ENCODE measurements at regions not wholly inside any gene's neighbourhood (a gene's known extent, or its start where the extent isn't known, plus 50 kb on each side); places are given as distances from the start of the nearest gene placed in this dataset.
A peak's percentile ranks its signal among the peaks of the same experiment; 100 is the strongest.

GRCh38 chr13:89153941-89154340 is 1482.8 kb downstream of the SLITRK5 start:
- Histone ChIP-seq H3K4me1 (ENCODE audit: low read length) (no peaks in the 10 kb centered on the region), H3K9ac (ENCODE audit: low read length) (no peak overlapping the region), H4K20me1 (ENCODE audit: insufficient read depth, low read length) (no peaks in the 10 kb centered on the region), H2AFZ (ENCODE audit: low read depth, low read length) (no peak overlapping the region), H3K27ac (ENCODE audit: low read length) (no peak overlapping the region), H3K4me3 (ENCODE audit: low read length) (no peak overlapping the region), H3K36me3 (replicated peaks; ENCODE audit: low read depth, low read length) (no peaks in the 10 kb centered on the region), H3K4me2 (ENCODE audit: low read length) (no peak overlapping the region), H3K9me3 (ENCODE audit: insufficient read depth, low read length) (peaks cover 4% of the 10 kb centered on the region; the same call in 1 of the 2 replicates), H3K79me2 (ENCODE audit: low read length) (no peaks in the 10 kb centered on the region), H3K27me3 (ENCODE audit: low read depth, low read length) (no peaks in the 10 kb centered on the region)
- no peak for TF ChIP-seq CTCF (IDR thresholded peaks at IDR 0.05; ENCODE audit: low read depth, low read length)
- TF ChIP-seq EZH2phosphoT487 (IDR thresholded peaks at IDR 0.05; ENCODE audit: low read depth), result no peak

GRCh38 chr13:89163096-89163495 is 1491.9 kb downstream of the SLITRK5 start:
- Histone ChIP-seq H3K36me3 (replicated peaks; ENCODE audit: low read depth, low read length) (no peaks in the 10 kb centered on the region), H3K27ac (ENCODE audit: low read length) (no peak overlapping the region), H3K79me2 (ENCODE audit: low read length) (no peaks in the 10 kb centered on the region), H3K4me3 (ENCODE audit: low read length) (no peak overlapping the region), H3K9me3 (ENCODE audit: insufficient read depth, low read length) (no peaks in the 10 kb centered on the region), H4K20me1 (ENCODE audit: insufficient read depth, low read length) (no peaks in the 10 kb centered on the region), H3K27me3 (ENCODE audit: low read depth, low read length) (no peaks in the 10 kb centered on the region), H3K9ac (ENCODE audit: low read length) (no peak overlapping the region), H2AFZ (ENCODE audit: low read depth, low read length) (no peak overlapping the region), H3K4me1 (ENCODE audit: low read length) (no peaks in the 10 kb centered on the region), H3K4me2 (ENCODE audit: low read length) (no peak overlapping the region)
- TF ChIP-seq EZH2phosphoT487 (IDR thresholded peaks at IDR 0.05; ENCODE audit: low read depth), result no peak

GRCh38 chr13:89165685-89166084 is 1494.5 kb downstream of the SLITRK5 start:
- H3K36me3 ChIP-seq (replicated peaks; ENCODE audit: low read depth, low read length), result no peaks in the 10 kb centered on the region
- H3K27me3 ChIP-seq (ENCODE audit: low read depth, low read length), result no peaks in the 10 kb centered on the region
- TF ChIP-seq EZH2phosphoT487 (IDR thresholded peaks at IDR 0.05; ENCODE audit: low read depth), result no peak
- no peak for TF ChIP-seq CTCF (IDR thresholded peaks at IDR 0.05; ENCODE audit: low read depth, low read length)
- H4K20me1 ChIP-seq (ENCODE audit: insufficient read depth, low read length), result no peaks in the 10 kb centered on the region
- H2AFZ ChIP-seq (ENCODE audit: low read depth, low read length), result no peak overlapping the region
- no peak overlapping the region for H3K27ac ChIP-seq (ENCODE audit: low read length)
- no peaks in the 10 kb centered on the region for H3K9me3 ChIP-seq (ENCODE audit: insufficient read depth, low read length)
- H3K4me2 ChIP-seq (ENCODE audit: low read length), result no peak overlapping the region
- H3K9ac ChIP-seq (ENCODE audit: low read length), result no peak overlapping the region
- no peaks in the 10 kb centered on the region for H3K4me1 ChIP-seq (ENCODE audit: low read length)
- H3K4me3 ChIP-seq (ENCODE audit: low read length), result no peak overlapping the region
- no peaks in the 10 kb centered on the region for H3K79me2 ChIP-seq (ENCODE audit: low read length)

GRCh38 chr13:89169951-89170350 is 1498.8 kb downstream of the SLITRK5 start:
- no peaks in the 10 kb centered on the region for H4K20me1 ChIP-seq (ENCODE audit: insufficient read depth, low read length)
- no peaks in the 10 kb centered on the region for H3K79me2 ChIP-seq (ENCODE audit: low read length)
- H3K27me3 ChIP-seq (ENCODE audit: low read depth, low read length), result no peaks in the 10 kb centered on the region
- H3K9ac ChIP-seq (ENCODE audit: low read length), result no peak overlapping the region
- H3K27ac ChIP-seq (ENCODE audit: low read length), result no peak overlapping the region
- peak overlapping the region; percentile 22; the same call in 1 of the 2 replicates for H2AFZ ChIP-seq (ENCODE audit: low read depth, low read length)
- H3K9me3 ChIP-seq (ENCODE audit: insufficient read depth, low read length), result no peaks in the 10 kb centered on the region
- TF ChIP-seq CTCF (IDR thresholded peaks at IDR 0.05; ENCODE audit: low read depth, low read length) (no peak), EZH2phosphoT487 (IDR thresholded peaks at IDR 0.05; ENCODE audit: low read depth) (no peak)
- H3K4me2 ChIP-seq (ENCODE audit: low read length), result no peak overlapping the region
- no peaks in the 10 kb centered on the region for H3K4me1 ChIP-seq (ENCODE audit: low read length)
- H3K36me3 ChIP-seq (replicated peaks; ENCODE audit: low read depth, low read length), result no peaks in the 10 kb centered on the region
- H3K4me3 ChIP-seq (ENCODE audit: low read length), result no peak overlapping the region

GRCh38 chr13:89181041-89181440 is 1509.9 kb downstream of the SLITRK5 start:
- Histone ChIP-seq H3K9ac (ENCODE audit: low read length) (no peak overlapping the region), H4K20me1 (ENCODE audit: insufficient read depth, low read length) (no peaks in the 10 kb centered on the region), H3K9me3 (ENCODE audit: insufficient read depth, low read length) (peaks cover 22% of the 10 kb centered on the region), H3K4me2 (ENCODE audit: low read length) (no peak overlapping the region), H3K4me1 (ENCODE audit: low read length) (no peaks in the 10 kb centered on the region), H3K27me3 (ENCODE audit: low read depth, low read length) (no peaks in the 10 kb centered on the region), H3K36me3 (replicated peaks; ENCODE audit: low read depth, low read length) (peaks cover 9% of the 10 kb centered on the region), H3K4me3 (ENCODE audit: low read length) (no peak overlapping the region), H2AFZ (ENCODE audit: low read depth, low read length) (no peak overlapping the region), H3K27ac (ENCODE audit: low read length) (no peak overlapping the region), H3K79me2 (ENCODE audit: low read length) (no peaks in the 10 kb centered on the region)
- TF ChIP-seq CTCF (IDR thresholded peaks at IDR 0.05; ENCODE audit: low read depth, low read length), result no peak
- TF ChIP-seq EZH2phosphoT487 (IDR thresholded peaks at IDR 0.05; ENCODE audit: low read depth), result no peak

All from OCI-LY3 (cell line).